Activated naive CD8-positive, alpha-beta T cell treated with anti-CD3 and anti-CD28 coated beads for 36 hours (primary cell): ENCODE measurements at regions not wholly inside any gene's neighbourhood (a gene's known extent, or its start where the extent isn't known, plus 50 kb on each side); places are given as distances from the start of the nearest gene placed in this dataset.

Experiments
- DNase-seq: peaks from one replicate; pipeline ENCODE4 v3.0.0; 2021
- H3K27ac Mint-ChIP-seq: one replicate; pipeline ENCODE4 v1.8.0; 2022; ENCODE audit warnings: mild to moderate bottlenecking, moderate library complexity, mixed read lengths
- H3K27me3 Mint-ChIP-seq: one replicate; pipeline ENCODE4 v1.8.0; 2022; ENCODE audit warnings: mild to moderate bottlenecking, mixed read lengths
- H3K36me3 Mint-ChIP-seq: one replicate; pipeline ENCODE4 v1.8.0; 2021; ENCODE audit warnings: mild to moderate bottlenecking, mixed read lengths
- H3K4me1 Mint-ChIP-seq: one replicate; pipeline ENCODE4 v1.8.0; 2021; ENCODE audit warnings: mixed read lengths
- H3K4me3 Mint-ChIP-seq: one replicate; pipeline ENCODE4 v1.8.0; 2022; ENCODE audit warnings: mild to moderate bottlenecking, moderate library complexity, mixed read lengths
- H3K9me3 Mint-ChIP-seq: one replicate; pipeline ENCODE4 v1.8.0; 2022; ENCODE audit warnings: mixed read lengths

DNA sequence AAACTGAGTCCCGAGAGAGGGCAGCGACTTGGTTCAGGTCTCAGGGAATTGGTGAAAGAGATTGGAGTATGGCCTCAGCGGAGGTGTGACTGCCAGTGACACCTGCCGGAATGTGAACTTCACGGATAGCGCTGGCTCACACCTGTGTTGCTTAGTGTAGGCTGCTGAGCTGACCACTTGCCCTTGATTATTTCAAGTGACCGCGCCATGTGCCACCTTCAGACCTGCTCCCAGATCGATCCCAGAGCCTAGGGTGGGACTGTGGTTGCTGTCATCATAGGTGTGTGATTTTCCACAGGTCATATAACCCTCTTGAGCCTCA, 134.8 kb downstream of the GLI2 start:
- no peak for DNase-seq
- Mint-ChIP-seq H3K4me3 (no peak overlapping the region), H3K27me3 (peaks cover 49% of the 10 kb centered on the region), H3K4me1 (peaks cover 6% of the 10 kb centered on the region), H3K27ac (no peak overlapping the region), H3K36me3 (no peaks in the 10 kb centered on the region), H3K9me3 (no peaks in the 10 kb centered on the region)

DNA sequence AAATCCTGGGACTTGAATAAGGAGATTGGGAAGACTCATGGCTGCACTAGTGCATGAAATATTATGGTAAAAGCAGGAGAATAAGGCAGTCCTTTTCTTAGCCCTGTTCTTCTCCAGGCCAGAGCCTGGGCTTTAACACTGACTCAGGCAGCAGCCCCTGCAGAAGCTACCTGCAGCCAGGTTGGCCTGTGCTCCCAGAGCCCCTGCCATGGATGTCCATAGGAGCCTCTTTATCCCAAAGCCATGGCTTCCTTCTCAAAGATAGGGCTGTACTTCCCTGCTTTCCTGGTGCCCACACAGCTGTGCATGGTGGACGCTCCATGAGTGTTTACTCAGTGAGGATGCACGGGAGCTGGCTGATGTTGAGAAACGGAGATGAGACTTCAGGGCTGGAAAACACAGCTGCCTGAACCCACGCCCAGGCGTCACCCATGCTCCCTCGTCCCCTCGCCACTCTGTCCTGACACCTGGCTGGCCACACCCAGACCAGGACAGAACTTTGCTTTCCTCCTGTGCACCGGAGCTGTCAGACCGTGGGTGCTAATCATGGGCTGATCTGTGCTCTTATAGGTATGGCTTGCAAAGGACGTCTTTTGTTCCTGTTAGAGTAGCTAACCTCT, 135.5 kb downstream of the GLI2 start:
- no peak for DNase-seq
- peaks cover 47% of the 10 kb centered on the region for H3K27me3 Mint-ChIP-seq
- no peak overlapping the region for H3K4me3 Mint-ChIP-seq
- H3K9me3 Mint-ChIP-seq, result no peaks in the 10 kb centered on the region
- H3K36me3 Mint-ChIP-seq, result no peaks in the 10 kb centered on the region
- no peak overlapping the region for H3K27ac Mint-ChIP-seq
- H3K4me1 Mint-ChIP-seq, result peaks cover 6% of the 10 kb centered on the region

DNA sequence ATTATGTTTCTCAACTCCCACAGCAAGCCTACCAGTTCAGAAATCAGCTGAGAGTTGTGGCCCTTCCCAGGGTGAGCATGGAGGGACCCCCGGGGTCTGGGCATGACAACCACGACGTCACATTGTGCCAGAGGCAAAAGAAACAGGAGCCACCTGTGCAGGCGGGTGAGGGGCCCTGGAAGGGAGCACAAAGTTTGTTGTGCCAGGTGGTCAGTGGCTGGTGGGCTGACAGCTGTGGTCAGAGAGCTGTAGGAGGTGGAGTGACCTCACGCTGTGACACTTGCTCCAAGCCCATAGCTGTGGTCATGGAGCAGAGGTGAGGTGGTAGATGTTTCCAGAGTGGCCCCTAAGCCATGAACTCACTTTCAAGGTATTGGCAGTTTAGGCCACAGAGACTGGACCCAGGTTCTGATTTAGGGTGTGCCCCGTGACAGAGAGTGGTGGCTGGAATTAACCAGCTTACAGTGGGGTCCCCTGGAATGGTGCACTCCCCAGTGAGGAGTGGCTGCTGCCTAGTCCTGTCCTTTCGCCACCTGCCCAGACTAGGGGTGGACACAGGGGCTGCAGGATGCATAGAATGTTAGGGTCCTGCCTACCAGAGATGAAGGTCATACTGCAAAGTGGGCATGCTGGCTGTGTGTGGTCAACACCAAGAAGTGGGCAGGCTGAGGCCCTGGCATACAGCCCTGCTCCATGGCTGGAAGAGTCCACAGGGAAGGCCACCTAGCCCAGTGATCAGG, 136.4 kb downstream of the GLI2 start:
- Mint-ChIP-seq H3K4me3 (no peak overlapping the region), H3K9me3 (no peaks in the 10 kb centered on the region), H3K36me3 (no peaks in the 10 kb centered on the region), H3K4me1 (peaks cover 6% of the 10 kb centered on the region), H3K27me3 (peaks cover 37% of the 10 kb centered on the region), H3K27ac (no peak overlapping the region)
- DNase-seq, result no peak

DNA sequence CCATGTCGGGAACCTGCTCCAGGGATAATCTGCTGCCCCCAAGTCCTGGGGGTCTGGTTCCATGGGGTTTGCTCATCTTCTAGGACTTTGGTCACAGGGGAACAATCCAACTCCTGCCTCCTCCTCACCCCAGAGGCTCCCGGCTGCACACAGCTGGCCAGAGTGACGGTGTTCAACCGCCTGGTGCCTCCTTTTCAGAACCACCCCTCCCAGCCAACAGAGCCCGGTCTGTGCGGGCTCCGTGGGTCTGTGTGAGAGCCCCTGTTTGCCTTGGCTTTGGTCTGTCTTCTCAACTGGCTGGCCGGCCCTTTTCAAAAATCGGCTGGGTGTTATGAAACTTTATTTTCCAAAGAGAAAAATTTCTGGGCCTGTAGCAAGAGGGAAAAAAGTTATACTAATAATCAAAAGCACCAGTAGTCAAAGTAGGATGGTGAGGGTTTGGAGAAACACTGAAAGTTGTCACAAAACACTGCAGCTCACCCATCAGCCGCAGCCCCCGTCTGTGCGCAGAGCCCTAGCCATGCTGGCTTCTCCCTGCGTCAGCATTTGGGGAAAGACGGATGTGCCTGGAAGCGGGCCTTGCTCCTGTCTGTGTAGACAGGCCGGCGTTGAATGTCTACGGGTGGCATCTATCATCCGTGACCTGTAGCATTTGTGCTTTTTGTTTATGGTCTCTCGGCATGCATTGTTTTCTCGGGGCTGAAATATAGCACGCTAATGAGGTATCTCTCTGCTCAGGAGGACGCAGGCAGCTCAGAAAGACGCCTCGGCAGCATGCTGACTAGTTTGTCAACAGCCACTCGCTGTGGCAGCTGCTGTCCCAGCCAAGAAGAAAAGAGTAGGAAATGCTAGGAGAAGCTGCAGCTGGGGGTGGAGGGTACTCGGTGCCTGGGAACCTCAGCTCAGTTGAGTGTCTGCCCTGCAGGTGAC, 138.6 kb downstream of the GLI2 start:
- no peak for DNase-seq
- H3K4me3 Mint-ChIP-seq, result no peak overlapping the region
- H3K27me3 Mint-ChIP-seq, result peaks cover 19% of the 10 kb centered on the region
- H3K9me3 Mint-ChIP-seq, result no peaks in the 10 kb centered on the region
- no peak overlapping the region for H3K27ac Mint-ChIP-seq
- H3K4me1 Mint-ChIP-seq, result no peaks in the 10 kb centered on the region
- no peaks in the 10 kb centered on the region for H3K36me3 Mint-ChIP-seq

DNA sequence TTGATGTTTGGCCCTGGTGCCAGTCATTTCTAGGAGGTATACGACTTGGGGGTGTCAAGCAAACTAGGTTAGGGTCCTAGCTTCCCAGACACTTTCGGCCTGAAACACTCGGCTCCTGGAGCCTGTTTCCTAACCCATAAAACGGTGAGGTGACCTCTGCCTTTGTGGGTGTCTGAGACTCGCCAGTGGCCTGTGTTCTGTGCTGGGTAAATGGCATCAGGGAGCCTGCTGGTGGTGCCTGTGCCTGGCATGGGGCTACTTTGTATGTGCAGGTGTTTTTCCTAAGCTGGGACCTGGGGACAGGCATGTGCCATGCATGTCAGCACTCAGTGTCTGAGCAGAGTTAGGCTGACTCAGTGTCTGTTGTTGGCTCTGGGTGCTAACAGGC, 139.2 kb downstream of the GLI2 start:
- Mint-ChIP-seq H3K36me3 (no peaks in the 10 kb centered on the region), H3K9me3 (no peaks in the 10 kb centered on the region), H3K4me1 (no peaks in the 10 kb centered on the region), H3K27me3 (peaks cover 16% of the 10 kb centered on the region), H3K4me3 (no peak overlapping the region), H3K27ac (no peak overlapping the region)
- no peak for DNase-seq

DNA sequence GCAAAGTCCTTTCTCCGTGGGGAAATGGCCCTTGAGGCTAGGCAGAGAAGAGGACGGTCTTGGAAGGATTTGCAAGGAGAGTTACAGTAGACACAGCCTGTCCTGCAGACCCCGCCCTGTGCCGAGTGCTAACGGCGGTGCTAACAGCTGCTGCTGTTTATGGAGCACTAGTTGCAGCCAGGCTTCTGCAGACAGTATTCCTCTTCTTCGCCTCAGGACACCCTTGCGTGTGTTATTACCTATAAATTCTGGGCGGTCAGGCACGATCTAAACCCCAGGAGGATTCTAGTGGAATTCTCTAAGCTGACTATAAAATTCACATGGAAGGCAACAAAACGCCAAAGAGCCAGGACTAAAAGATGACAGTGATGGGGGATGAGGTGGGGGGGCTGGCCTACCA, 139.8 kb downstream of the GLI2 start:
- Mint-ChIP-seq H3K27ac (no peak overlapping the region), H3K4me3 (no peak overlapping the region), H3K36me3 (no peaks in the 10 kb centered on the region), H3K27me3 (peaks cover 11% of the 10 kb centered on the region), H3K9me3 (no peaks in the 10 kb centered on the region), H3K4me1 (no peaks in the 10 kb centered on the region)
- no peak for DNase-seq

DNA sequence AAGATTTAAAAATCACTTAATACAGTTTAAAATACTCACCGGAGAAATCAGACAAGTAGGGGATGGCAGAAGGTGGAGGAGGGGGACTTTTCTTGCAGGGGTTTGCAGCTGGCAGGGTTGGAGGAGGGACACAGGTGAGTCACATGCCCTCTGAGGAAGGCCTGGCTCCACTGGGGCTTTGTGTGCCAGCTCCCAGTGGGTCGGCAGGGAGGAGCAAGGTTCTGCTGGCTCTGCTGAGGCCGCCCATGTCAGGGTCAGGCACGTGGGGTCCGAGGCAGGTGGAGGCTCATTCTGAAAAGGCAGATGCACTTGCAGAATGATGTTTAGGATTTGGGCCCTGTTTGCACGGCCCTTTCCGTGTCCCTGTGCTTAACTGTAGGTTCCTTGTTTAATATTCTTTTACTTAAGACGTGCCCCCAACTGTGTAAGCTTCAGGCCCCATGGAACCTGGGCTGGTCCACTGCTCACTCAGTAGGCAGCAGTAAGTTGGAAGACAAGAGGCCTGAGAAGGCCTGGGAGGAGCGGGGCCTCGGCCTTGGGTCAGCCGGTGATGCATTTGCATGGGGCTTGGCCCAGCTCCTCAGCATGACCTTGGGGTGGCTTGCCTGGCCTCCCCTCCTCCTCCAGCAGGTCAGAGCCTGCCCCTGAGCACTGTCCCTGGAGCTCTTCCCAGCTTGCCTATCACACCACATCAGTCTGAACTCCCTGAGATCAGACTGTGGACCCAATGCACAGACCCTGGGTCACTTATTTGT, 141.0 kb downstream of the GLI2 start:
- Mint-ChIP-seq H3K27ac (no peak overlapping the region), H3K36me3 (no peaks in the 10 kb centered on the region), H3K4me1 (no peaks in the 10 kb centered on the region), H3K27me3 (peaks cover 8% of the 10 kb centered on the region), H3K9me3 (no peaks in the 10 kb centered on the region), H3K4me3 (no peak overlapping the region)
- no peak for DNase-seq

DNA sequence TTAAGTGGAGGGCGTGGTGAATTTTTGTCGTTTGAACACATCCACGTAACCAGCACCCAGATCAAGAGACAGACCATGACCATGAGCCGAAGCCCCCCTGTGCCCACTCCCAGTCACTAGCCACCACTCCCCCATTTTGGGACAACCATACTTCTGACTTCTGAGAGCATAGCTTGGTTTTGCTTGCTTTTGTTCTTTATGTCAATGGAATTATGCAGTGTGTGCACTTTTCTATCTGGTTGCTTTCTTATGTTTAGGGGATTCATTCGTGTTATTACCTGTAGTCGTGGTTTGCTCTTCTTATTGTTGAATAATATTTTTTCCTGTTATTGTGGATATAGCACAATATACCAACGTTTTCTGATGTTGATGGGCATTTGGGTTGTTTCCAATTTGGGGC, 141.7 kb downstream of the GLI2 start:
- Mint-ChIP-seq H3K4me1 (no peaks in the 10 kb centered on the region), H3K27me3 (peaks cover 9% of the 10 kb centered on the region), H3K36me3 (no peaks in the 10 kb centered on the region), H3K27ac (no peak overlapping the region), H3K4me3 (no peak overlapping the region), H3K9me3 (no peaks in the 10 kb centered on the region)
- no peak for DNase-seq

DNA sequence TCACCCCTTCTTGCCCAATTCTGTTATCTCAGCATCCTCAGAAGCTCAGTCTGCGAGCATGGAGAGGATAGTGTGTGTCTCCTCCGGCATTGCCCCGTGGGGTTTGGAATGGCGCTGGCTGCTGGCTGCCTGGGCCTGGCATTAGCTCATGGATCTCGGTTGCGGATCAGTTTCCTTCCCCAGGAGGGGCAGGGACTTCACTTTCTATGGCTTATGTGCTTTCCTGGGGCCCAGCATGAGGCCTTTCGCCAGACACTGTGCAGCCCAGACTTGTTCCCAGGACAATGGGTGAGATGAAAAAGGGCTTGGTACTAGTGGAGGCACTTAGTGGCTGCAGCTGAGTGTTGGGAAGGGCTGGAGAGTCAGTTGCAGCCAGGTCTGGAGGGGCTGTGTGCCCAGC, 143.3 kb downstream of the GLI2 start:
- Mint-ChIP-seq H3K9me3 (no peaks in the 10 kb centered on the region), H3K36me3 (no peaks in the 10 kb centered on the region), H3K27ac (no peak overlapping the region), H3K27me3 (peaks cover 11% of the 10 kb centered on the region), H3K4me3 (no peak overlapping the region), H3K4me1 (no peaks in the 10 kb centered on the region)
- DNase-seq, result no peak

DNA sequence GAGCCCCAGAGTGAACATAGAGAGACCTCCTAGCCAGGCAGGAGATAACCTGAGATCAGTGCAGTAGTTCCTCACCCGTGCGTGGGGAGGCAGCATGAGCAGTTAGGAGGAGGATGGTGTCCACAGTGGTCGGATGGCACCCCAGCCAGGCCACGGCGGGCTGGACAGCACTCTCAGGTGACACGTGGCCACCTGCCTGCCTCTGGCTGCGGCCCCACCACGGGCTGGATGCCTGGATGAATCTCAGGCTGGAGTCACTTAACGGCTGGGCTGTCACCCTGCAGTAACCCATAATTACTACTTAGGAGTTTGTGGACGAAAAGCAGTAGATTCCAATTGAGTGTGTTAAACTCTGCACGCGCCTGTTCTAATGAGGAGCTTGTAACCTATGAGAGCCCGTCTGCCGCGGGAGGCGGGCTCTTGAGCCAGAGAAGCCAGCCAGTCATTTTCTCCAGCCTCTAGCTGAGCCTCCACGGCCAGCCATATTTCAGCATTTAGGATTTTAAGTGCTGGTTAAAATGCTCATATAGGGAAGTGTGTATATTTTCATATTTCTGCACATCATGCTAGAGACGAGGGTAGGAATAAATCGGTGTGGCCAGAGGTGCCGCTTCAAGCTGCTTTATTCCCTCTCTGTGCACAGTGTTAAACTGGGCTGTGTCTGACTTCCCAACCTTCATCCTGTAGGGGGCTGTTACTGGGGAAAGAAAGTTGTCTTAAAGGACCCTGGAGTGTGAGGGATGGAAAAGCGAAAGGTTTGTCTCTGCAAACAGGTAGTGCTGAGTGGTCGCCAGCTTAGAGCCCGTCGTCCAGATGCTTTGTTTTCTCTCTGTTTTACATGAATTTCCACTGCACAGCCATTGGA, 144.0 kb downstream of the GLI2 start:
- no peaks in the 10 kb centered on the region for H3K36me3 Mint-ChIP-seq
- H3K27ac Mint-ChIP-seq, result no peak overlapping the region
- no peaks in the 10 kb centered on the region for H3K4me1 Mint-ChIP-seq
- no peak for DNase-seq
- H3K4me3 Mint-ChIP-seq, result no peak overlapping the region
- no peaks in the 10 kb centered on the region for H3K9me3 Mint-ChIP-seq
- peaks cover 13% of the 10 kb centered on the region for H3K27me3 Mint-ChIP-seq

DNA sequence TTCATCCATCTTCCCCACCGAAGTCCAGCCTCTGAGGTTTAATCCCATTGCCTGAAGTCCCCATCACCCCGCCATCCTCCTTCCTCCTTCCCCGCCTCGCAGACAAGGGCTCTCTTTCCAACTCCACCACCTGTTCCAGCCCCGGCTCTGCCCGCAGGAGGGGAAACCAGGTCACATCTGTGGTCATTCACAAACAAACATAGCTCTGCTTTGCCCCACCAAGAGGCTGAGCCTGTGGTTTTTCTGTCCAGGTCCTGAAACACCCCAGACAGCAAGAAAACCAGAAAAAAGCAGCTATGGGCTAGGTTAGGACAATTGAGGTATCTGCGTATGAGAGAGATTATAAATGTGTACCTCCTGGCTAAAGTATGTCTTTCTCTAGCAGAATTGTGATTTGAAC, 144.7 kb downstream of the GLI2 start:
- no peaks in the 10 kb centered on the region for H3K9me3 Mint-ChIP-seq

DNA sequence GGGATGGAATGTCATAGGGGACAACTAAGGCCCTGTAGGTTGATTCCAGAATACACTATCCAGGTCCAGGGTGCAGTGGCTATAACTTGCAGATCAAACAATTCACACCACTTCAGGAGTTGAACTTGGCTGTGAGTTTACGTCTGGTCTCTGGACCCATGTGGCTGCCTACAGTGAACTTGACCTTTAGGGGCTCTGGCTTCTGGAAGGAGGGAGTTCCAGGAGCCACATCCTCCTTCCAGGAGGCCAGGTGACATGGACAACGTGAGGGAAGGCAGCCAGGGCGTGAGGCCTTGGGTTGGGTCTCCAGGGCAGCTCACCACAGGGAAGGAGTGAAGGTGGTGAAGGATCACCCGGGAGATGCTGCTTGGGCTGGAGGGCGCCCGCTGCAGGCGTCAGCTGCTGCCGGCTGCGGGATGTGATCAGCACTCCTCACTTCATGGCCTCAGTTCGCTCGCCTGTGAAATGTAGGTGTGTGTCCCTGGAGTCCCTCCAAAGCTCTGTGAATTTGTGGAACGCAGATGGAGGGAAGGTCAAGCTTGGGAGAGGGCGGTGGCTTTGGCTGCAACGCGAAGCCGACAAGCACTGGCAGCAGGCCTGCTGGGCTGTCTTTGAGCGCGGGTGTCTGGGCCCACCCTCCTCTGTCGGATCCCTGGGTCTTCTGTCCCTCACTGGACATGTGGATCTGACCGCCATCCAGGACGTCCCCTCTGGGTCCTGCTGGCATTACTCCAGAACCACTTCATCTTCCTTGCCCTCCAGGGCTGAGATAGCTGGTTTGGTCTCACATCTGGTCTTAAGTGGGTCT, 146.5 kb downstream of the GLI2 start:
- DNase-seq, result no peak
- no peaks in the 10 kb centered on the region for H3K36me3 Mint-ChIP-seq
- H3K27ac Mint-ChIP-seq, result no peak overlapping the region
- H3K9me3 Mint-ChIP-seq, result no peaks in the 10 kb centered on the region
- H3K4me1 Mint-ChIP-seq, result no peaks in the 10 kb centered on the region
- peaks cover 16% of the 10 kb centered on the region for H3K27me3 Mint-ChIP-seq
- H3K4me3 Mint-ChIP-seq, result no peak overlapping the region

More for the DNA sequence above, 144.7 kb downstream of the GLI2 start:
- Mint-ChIP-seq H3K4me1 (no peaks in the 10 kb centered on the region), H3K36me3 (no peaks in the 10 kb centered on the region), H3K27me3 (peaks cover 16% of the 10 kb centered on the region), H3K4me3 (no peak overlapping the region), H3K27ac (no peak overlapping the region)
- no peak for DNase-seq

DNA sequence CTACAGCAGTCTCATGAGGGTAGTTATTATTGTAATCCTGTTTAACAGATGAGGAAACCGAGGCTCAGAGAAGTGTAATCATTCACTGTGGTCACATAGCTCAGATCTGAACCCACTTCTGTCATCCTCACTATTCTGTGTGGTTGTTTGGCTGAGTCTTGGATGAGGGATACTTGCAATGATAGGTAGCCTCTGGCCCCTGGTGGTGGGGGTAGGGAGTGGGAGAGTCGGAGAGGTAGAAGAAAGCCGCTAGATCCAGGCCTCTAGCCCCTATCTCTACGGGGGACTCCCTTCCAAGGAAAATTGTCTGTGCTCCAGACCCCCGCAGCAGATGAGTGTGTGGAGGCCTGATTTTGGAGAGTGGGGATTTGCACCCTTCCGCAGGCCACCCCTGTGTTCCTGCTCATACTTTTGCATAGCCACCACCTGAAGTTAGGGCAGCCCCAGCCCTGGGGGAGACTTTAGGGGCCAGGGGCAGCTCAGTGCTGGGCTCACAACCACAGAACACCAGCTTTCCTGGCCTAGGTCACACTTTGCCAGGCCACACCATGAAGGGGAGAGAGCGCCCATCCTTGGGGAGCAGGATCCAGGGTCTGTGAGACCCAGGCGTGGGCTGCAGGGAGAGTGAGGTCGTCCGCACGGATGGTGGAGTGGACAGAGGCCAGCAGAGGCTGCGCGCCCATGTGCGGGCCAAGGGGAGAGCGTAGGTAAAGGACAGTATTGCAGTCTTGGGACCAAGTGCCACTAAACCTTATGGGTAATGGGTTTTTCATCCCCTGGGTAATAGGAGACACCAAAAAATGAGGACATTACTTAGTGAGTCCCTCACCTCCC, 148.2 kb downstream of the GLI2 start:
- no peak for DNase-seq
- Mint-ChIP-seq H3K36me3 (no peaks in the 10 kb centered on the region), H3K27ac (no peak overlapping the region), H3K9me3 (no peaks in the 10 kb centered on the region), H3K4me3 (no peak overlapping the region), H3K27me3 (peaks cover 16% of the 10 kb centered on the region), H3K4me1 (no peaks in the 10 kb centered on the region)
